ENCODE measurements at regions not wholly inside any gene's neighbourhood (a gene's known extent, or its start where the extent isn't known, plus 50 kb on each side); places are given as distances from the start of the nearest gene placed in this dataset.
A peak's percentile ranks its signal among the peaks of the same experiment; 100 is the strongest.

DNA sequence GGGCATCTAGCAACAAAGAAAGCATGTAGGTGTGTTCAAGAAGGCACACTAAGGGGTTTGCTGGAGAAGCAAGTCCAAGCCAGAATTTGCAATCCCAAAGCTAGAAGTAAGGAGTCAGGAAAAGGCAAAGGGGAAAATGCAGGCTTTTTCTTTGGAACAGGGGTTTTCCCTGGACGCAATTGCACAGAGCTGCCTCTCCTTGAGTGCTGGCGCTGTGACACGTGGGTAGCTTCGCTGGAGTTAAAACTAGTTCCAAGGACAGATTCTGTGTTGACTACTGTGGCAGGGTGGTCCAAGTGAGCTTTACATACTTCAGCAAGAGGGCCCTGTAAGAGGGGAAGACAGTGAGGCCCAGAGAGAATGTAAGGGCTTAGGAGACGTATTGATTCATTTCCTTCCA, 277.1 kb downstream of the ADGRA3 start:
- no peak overlapping the region for H2AFZ ChIP-seq (ENCODE audit: low read length)
- TF ChIP-seq, protein P1, sequence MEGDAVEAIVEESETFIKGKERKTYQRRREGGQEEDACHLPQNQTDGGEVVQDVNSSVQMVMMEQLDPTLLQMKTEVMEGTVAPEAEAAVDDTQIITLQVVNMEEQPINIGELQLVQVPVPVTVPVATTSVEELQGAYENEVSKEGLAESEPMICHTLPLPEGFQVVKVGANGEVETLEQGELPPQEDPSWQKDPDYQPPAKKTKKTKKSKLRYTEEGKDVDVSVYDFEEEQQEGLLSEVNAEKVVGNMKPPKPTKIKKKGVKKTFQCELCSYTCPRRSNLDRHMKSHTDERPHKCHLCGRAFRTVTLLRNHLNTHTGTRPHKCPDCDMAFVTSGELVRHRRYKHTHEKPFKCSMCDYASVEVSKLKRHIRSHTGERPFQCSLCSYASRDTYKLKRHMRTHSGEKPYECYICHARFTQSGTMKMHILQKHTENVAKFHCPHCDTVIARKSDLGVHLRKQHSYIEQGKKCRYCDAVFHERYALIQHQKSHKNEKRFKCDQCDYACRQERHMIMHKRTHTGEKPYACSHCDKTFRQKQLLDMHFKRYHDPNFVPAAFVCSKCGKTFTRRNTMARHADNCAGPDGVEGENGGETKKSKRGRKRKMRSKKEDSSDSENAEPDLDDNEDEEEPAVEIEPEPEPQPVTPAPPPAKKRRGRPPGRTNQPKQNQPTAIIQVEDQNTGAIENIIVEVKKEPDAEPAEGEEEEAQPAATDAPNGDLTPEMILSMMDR (IDR thresholded peaks at IDR 0.05; ENCODE audit: low read length), result no peak
- no peak for TF ChIP-seq EZH2 (IDR thresholded peaks at IDR 0.05; ENCODE audit: borderline replicate concordance, low read length)
- H3K4me2 ChIP-seq (ENCODE audit: low read length), result no peak overlapping the region

GRCh38 chr4:22237846-22238494, 277.9 kb downstream of the ADGRA3 start:
- Histone ChIP-seq H3K79me2 (ENCODE audit: insufficient read depth, low read length) (no peaks in the 10 kb centered on the region), H3K9ac (ENCODE audit: low read length) (no peak overlapping the region), H3K27me3 (ENCODE audit: insufficient read depth, low read length) (no peaks in the 10 kb centered on the region), H3K9me3 (ENCODE audit: low read length) (no peaks in the 10 kb centered on the region), H3K27ac (ENCODE audit: low read depth, low read length, poor library complexity, severe bottlenecking) (no peak overlapping the region), H3F3A (ENCODE audit: insufficient read depth, low read length) (no peaks in the 10 kb centered on the region), H2AFZ (ENCODE audit: low read length) (no peak overlapping the region), H3K4me3 (ENCODE audit: low read depth, low read length, poor library complexity, severe bottlenecking) (no peak overlapping the region), H3K4me2 (ENCODE audit: low read length) (no peak overlapping the region), H3K4me1 (ENCODE audit: insufficient read depth, low read length, severe bottlenecking) (no peaks in the 10 kb centered on the region), H4K20me1 (ENCODE audit: insufficient read depth, low read length) (no peaks in the 10 kb centered on the region), H3K9me2 (ENCODE audit: low read depth, low read length) (no peaks in the 10 kb centered on the region), H3K36me3 (ENCODE audit: insufficient read depth, low read length) (no peaks in the 10 kb centered on the region)
- TF ChIP-seq, protein P1 (IDR thresholded peaks at IDR 0.05; ENCODE audit: low read length), result no peak
- TF ChIP-seq EZH2 (IDR thresholded peaks at IDR 0.05; ENCODE audit: borderline replicate concordance, low read length), result no peak

More for the DNA sequence above, 277.1 kb downstream of the ADGRA3 start:
- no peak overlapping the region for H3K4me3 ChIP-seq (ENCODE audit: low read depth, low read length, poor library complexity, severe bottlenecking)
- H3K9me2 ChIP-seq (ENCODE audit: low read depth, low read length), result no peaks in the 10 kb centered on the region
- H3F3A ChIP-seq (ENCODE audit: insufficient read depth, low read length), result no peaks in the 10 kb centered on the region
- no peaks in the 10 kb centered on the region for H3K9me3 ChIP-seq (ENCODE audit: low read length)
- no peaks in the 10 kb centered on the region for H3K36me3 ChIP-seq (ENCODE audit: insufficient read depth, low read length)
- no peaks in the 10 kb centered on the region for H3K27me3 ChIP-seq (ENCODE audit: insufficient read depth, low read length)
- no peaks in the 10 kb centered on the region for H4K20me1 ChIP-seq (ENCODE audit: insufficient read depth, low read length)
- no peaks in the 10 kb centered on the region for H3K79me2 ChIP-seq (ENCODE audit: insufficient read depth, low read length)
- no peaks in the 10 kb centered on the region for H3K4me1 ChIP-seq (ENCODE audit: insufficient read depth, low read length, severe bottlenecking)
- no peak overlapping the region for H3K9ac ChIP-seq (ENCODE audit: low read length)
- H3K27ac ChIP-seq (ENCODE audit: low read depth, low read length, poor library complexity, severe bottlenecking), result no peak overlapping the region

- no peak overlapping the region for H3K9ac ChIP-seq (ENCODE audit: low read length)
- H3K79me2 ChIP-seq (ENCODE audit: insufficient read depth, low read length), result no peaks in the 10 kb centered on the region
- H2AFZ ChIP-seq (ENCODE audit: low read length), result no peak overlapping the region
- H3K4me3 ChIP-seq (ENCODE audit: low read depth, low read length, poor library complexity, severe bottlenecking), result no peak overlapping the region
- no peaks in the 10 kb centered on the region for H3K9me2 ChIP-seq (ENCODE audit: low read depth, low read length)
- no peaks in the 10 kb centered on the region for H3K36me3 ChIP-seq (ENCODE audit: insufficient read depth, low read length)
- no peaks in the 10 kb centered on the region for H4K20me1 ChIP-seq (ENCODE audit: insufficient read depth, low read length)
- TF ChIP-seq, protein P1 (IDR thresholded peaks at IDR 0.05; ENCODE audit: low read length), result peak; percentile 37; the same call in 1 of the 2 replicates
- TF ChIP-seq EZH2 (IDR thresholded peaks at IDR 0.05; ENCODE audit: borderline replicate concordance, low read length), result no peak
- no peak overlapping the region for H3K4me2 ChIP-seq (ENCODE audit: low read length)
- H3K27me3 ChIP-seq (ENCODE audit: insufficient read depth, low read length), result no peaks in the 10 kb centered on the region
- H3K9me3 ChIP-seq (ENCODE audit: low read length), result no peaks in the 10 kb centered on the region
- no peaks in the 10 kb centered on the region for H3K4me1 ChIP-seq (ENCODE audit: insufficient read depth, low read length, severe bottlenecking)
- no peak overlapping the region for H3K27ac ChIP-seq (ENCODE audit: low read depth, low read length, poor library complexity, severe bottlenecking)
- no peaks in the 10 kb centered on the region for H3F3A ChIP-seq (ENCODE audit: insufficient read depth, low read length)
Observed at GRCh38 chr4:22237155-22237751, 278.6 kb downstream of the ADGRA3 start.
